ENCODE measurements at regions not wholly inside any gene's neighbourhood (a gene's known extent, or its start where the extent isn't known, plus 50 kb on each side); places are given as distances from the start of the nearest gene placed in this dataset.

- TF ChIP-seq POLR2A (IDR thresholded peaks at IDR 0.05) (no peak), CTCF (IDR thresholded peaks at IDR 0.05) (no peak)
- ATAC-seq: no peak
Observed at GRCh38 chr7:25305831-25306230, 77.5 kb upstream of the NPVF start.

GRCh38 chr7:25307624-25308023 is 79.3 kb upstream of the NPVF start:
- Histone ChIP-seq H3K36me3 (no peaks in the 10 kb centered on the region), H3K27me3 (no peaks in the 10 kb centered on the region), H3K4me1 (no peaks in the 10 kb centered on the region), H3K4me3 (no peak overlapping the region), H3K9me3 (no peaks in the 10 kb centered on the region), H3K27ac (no peak overlapping the region)
- 80% methylated on average over 1 of the region's 1 CpG for WGBS (ENCODE audit: insufficient coverage, low coverage, low lambda C conversion rate, missing lambda C conversion rate)
- DNase-seq: no peak
- intact Hi-C loops (cut with DNase I): no loop called here
- TF ChIP-seq CTCF (IDR thresholded peaks at IDR 0.05) (no peak), POLR2A (IDR thresholded peaks at IDR 0.05) (no peak)
- no peak for ATAC-seq

More at GRCh38 chr7:25305831-25306230, 77.5 kb upstream of the NPVF start:
- intact Hi-C loops (cut with DNase I): no loop called here
- Histone ChIP-seq H3K4me1 (no peaks in the 10 kb centered on the region), H3K27me3 (no peaks in the 10 kb centered on the region), H3K27ac (no peak overlapping the region), H3K9me3 (no peaks in the 10 kb centered on the region), H3K36me3 (no peaks in the 10 kb centered on the region), H3K4me3 (no peak overlapping the region)
- no peak for DNase-seq
- WGBS (ENCODE audit: insufficient coverage, low coverage, low lambda C conversion rate, missing lambda C conversion rate): no CpG with 5 or more reads among the region's 1 CpG

- intact Hi-C loops (cut with DNase I): no loop called here
- WGBS (ENCODE audit: insufficient coverage, low coverage, low lambda C conversion rate, missing lambda C conversion rate): 63% methylated on average over 1 of the region's 4 CpGs
- Histone ChIP-seq H3K27me3 (no peaks in the 10 kb centered on the region), H3K27ac (no peak overlapping the region), H3K9me3 (no peaks in the 10 kb centered on the region), H3K4me1 (no peaks in the 10 kb centered on the region), H3K4me3 (no peak overlapping the region), H3K36me3 (no peaks in the 10 kb centered on the region)
- ATAC-seq: no peak
- no peak for DNase-seq
- TF ChIP-seq CTCF (IDR thresholded peaks at IDR 0.05) (no peak), POLR2A (IDR thresholded peaks at IDR 0.05) (no peak)
Observed at GRCh38 chr7:25308246-25308645, 80.0 kb upstream of the NPVF start.

GRCh38 chr7:25308906-25309705 is 80.8 kb upstream of the NPVF start:
- no peak for TF ChIP-seq CTCF (IDR thresholded peaks at IDR 0.05)
- TF ChIP-seq POLR2A (IDR thresholded peaks at IDR 0.05): no peak
- DNase-seq (no peak), ATAC-seq (no peak)
- no peaks in the 10 kb centered on the region for H3K27me3 ChIP-seq
- no peaks in the 10 kb centered on the region for H3K9me3 ChIP-seq
- intact Hi-C loops (cut with DNase I): no loop called here
- peaks cover 0 to under 1% (median under 1%) of the 10 kb centered on the region in 4 donors for H3K4me1 ChIP-seq
- no peak overlapping the region for H3K27ac ChIP-seq
- 77% methylated on average over 6 of the region's 6 CpGs for WGBS (ENCODE audit: insufficient coverage, low coverage, low lambda C conversion rate, missing lambda C conversion rate)
- H3K4me3 ChIP-seq: no peak overlapping the region
- no peaks in the 10 kb centered on the region for H3K36me3 ChIP-seq
